PC-9 (cell line): ENCODE measurements at regions not wholly inside any gene's neighbourhood (a gene's known extent, or its start where the extent isn't known, plus 50 kb on each side); places are given as distances from the start of the nearest gene placed in this dataset.

Experiments
- EZH2 ChIP-seq: fragments of 200-600 bp; sonication (generic); IDR thresholded peaks from 2 replicates; pipeline ENCODE4 v1.8.0; 2017; ENCODE audit warnings: antibody characterized with exemption, low read depth
- TF ChIP-seq, protein P1 (sequence below): fragments of 200-600 bp; sonication (generic); conservative IDR thresholded peaks from 2 replicates; pipeline ENCODE4 v1.6.1; 2017; ENCODE audit warnings: mixed run types, antibody characterized with exemption, mild to moderate bottlenecking, moderate library complexity

- TF ChIP-seq EZH2, result no peak
- TF ChIP-seq, protein P1, sequence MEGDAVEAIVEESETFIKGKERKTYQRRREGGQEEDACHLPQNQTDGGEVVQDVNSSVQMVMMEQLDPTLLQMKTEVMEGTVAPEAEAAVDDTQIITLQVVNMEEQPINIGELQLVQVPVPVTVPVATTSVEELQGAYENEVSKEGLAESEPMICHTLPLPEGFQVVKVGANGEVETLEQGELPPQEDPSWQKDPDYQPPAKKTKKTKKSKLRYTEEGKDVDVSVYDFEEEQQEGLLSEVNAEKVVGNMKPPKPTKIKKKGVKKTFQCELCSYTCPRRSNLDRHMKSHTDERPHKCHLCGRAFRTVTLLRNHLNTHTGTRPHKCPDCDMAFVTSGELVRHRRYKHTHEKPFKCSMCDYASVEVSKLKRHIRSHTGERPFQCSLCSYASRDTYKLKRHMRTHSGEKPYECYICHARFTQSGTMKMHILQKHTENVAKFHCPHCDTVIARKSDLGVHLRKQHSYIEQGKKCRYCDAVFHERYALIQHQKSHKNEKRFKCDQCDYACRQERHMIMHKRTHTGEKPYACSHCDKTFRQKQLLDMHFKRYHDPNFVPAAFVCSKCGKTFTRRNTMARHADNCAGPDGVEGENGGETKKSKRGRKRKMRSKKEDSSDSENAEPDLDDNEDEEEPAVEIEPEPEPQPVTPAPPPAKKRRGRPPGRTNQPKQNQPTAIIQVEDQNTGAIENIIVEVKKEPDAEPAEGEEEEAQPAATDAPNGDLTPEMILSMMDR, result no peak
These were observed 300.6 kb upstream of the AZI2 start for GRCh38 chr3:28649266-28649665.
